Stimulated activated CD8-positive, alpha-beta memory T cell treated with anti-CD3 and anti-CD28 coated beads, Interleukin-12 subunit alpha, Interleukin-12 subunit beta, amount 100 ng/mL, for 4 hours (primary cell): ENCODE measurements at regions not wholly inside any gene's neighbourhood (a gene's known extent, or its start where the extent isn't known, plus 50 kb on each side); places are given as distances from the start of the nearest gene placed in this dataset.

ENCODE experiments used
- DNase-seq: peaks from one replicate; pipeline ENCODE4 v3.0.0-alpha.2; 2020; ENCODE audit warnings: low read depth

- no peak for DNase-seq
These were observed 196.9 kb upstream of the BANK1 start for GRCh38 chr4:101593666-101594065.

GRCh38 chr4:101584306-101584705 lies 206.2 kb upstream of the BANK1 start:
- DNase-seq, result no peak

GRCh38 chr4:101563126-101563525 lies 215.8 kb upstream of the PPP3CA start:
- no peak for DNase-seq

GRCh38 chr4:101556842-101557241 lies 209.5 kb upstream of the PPP3CA start:
- DNase-seq, result no peak

- no peak for DNase-seq
These were observed 208.1 kb upstream of the PPP3CA start for GRCh38 chr4:101555341-101555880.

GRCh38 chr4:101540336-101540735 lies 193.0 kb upstream of the PPP3CA start:
- DNase-seq, result no peak

GRCh38 chr4:101528526-101528925 lies 181.2 kb upstream of the PPP3CA start:
- DNase-seq, result no peak

GRCh38 chr4:101527188-101527587 lies 179.9 kb upstream of the PPP3CA start:
- peak; percentile 31 for DNase-seq

- DNase-seq, result no peak
These were observed 168.2 kb upstream of the PPP3CA start for GRCh38 chr4:101515566-101515965.

GRCh38 chr4:101515099-101515498 lies 167.8 kb upstream of the PPP3CA start:
- no peak for DNase-seq

GRCh38 chr4:101512416-101512815 lies 165.1 kb upstream of the PPP3CA start:
- DNase-seq, result no peak

GRCh38 chr4:101501421-101501820 lies 154.1 kb upstream of the PPP3CA start:
- no peak for DNase-seq

GRCh38 chr4:101500742-101501141 lies 153.4 kb upstream of the PPP3CA start:
- DNase-seq, result no peak

- DNase-seq, result no peak
These were observed 127.9 kb upstream of the PPP3CA start for GRCh38 chr4:101475246-101475645.

GRCh38 chr4:101471201-101471600 lies 123.9 kb upstream of the PPP3CA start:
- DNase-seq, result no peak

GRCh38 chr4:101464596-101464995 lies 117.3 kb upstream of the PPP3CA start:
- DNase-seq, result no peak

- no peak for DNase-seq
These were observed 111.6 kb upstream of the PPP3CA start for GRCh38 chr4:101458914-101459313.

GRCh38 chr4:101458473-101458872 lies 111.1 kb upstream of the PPP3CA start:
- DNase-seq, result no peak

GRCh38 chr4:101451086-101451485 lies 103.8 kb upstream of the PPP3CA start:
- no peak for DNase-seq

GRCh38 chr4:101441446-101441845 lies 94.1 kb upstream of the PPP3CA start:
- no peak for DNase-seq

GRCh38 chr4:101439926-101440325 lies 92.6 kb upstream of the PPP3CA start:
- DNase-seq, result no peak

GRCh38 chr4:101421386-101421785 lies 74.1 kb upstream of the PPP3CA start:
- no peak for DNase-seq

- DNase-seq, result no peak
These were observed 73.3 kb upstream of the PPP3CA start for GRCh38 chr4:101420661-101421060.

GRCh38 chr4:101419336-101420135 lies 72.2 kb upstream of the PPP3CA start:
- no peak for DNase-seq
